ENCODE measurements at regions not wholly inside any gene's neighbourhood (a gene's known extent, or its start where the extent isn't known, plus 50 kb on each side); places are given as distances from the start of the nearest gene placed in this dataset.

DNA sequence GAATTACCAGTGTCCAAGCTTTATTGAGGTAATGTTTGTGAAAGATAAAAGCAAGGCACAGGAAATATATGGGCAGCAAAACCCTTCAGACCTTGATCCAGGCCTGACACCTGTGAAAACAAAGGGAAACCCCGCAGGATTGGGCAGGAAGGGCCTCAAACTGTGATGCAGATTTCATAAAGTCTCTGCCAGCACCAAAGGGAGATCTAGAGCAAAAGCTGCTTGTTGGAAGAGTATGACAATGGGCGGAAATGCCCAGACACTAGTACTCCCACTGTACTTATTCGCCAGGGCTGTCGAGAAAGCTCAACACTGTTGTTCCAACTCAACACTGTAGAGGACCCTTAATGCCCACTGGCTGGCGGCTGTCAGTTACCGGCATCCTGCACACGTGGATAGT, 207.9 kb downstream of the CD47 start:
- TF ChIP-seq, protein P1, sequence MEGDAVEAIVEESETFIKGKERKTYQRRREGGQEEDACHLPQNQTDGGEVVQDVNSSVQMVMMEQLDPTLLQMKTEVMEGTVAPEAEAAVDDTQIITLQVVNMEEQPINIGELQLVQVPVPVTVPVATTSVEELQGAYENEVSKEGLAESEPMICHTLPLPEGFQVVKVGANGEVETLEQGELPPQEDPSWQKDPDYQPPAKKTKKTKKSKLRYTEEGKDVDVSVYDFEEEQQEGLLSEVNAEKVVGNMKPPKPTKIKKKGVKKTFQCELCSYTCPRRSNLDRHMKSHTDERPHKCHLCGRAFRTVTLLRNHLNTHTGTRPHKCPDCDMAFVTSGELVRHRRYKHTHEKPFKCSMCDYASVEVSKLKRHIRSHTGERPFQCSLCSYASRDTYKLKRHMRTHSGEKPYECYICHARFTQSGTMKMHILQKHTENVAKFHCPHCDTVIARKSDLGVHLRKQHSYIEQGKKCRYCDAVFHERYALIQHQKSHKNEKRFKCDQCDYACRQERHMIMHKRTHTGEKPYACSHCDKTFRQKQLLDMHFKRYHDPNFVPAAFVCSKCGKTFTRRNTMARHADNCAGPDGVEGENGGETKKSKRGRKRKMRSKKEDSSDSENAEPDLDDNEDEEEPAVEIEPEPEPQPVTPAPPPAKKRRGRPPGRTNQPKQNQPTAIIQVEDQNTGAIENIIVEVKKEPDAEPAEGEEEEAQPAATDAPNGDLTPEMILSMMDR (conservative IDR thresholded peaks at IDR 0.05; ENCODE audit: low read length) = no peak
- TF ChIP-seq EZH2phosphoT487 (IDR thresholded peaks at IDR 0.05; ENCODE audit: borderline replicate concordance) = no peak
